SKM-1 (cell line): ENCODE measurements at regions not wholly inside any gene's neighbourhood (a gene's known extent, or its start where the extent isn't known, plus 50 kb on each side); places are given as distances from the start of the nearest gene placed in this dataset.
"Not testable (repeated sequence)": the region's sequence is repeated elsewhere in the genome, so short reads cannot be mapped to it uniquely, and the experiment has no call there.

Source experiments
- DNase-seq: peaks from one replicate; lab custom pipeline; 2025; ENCODE audit not compliant: unreplicated experiment; lab: John Stamatoyannopoulos, UW

GRCh38 chr4:115278830-115279229 is 165.4 kb upstream of the NDST4 start:
- DNase-seq, result no peak

DNA sequence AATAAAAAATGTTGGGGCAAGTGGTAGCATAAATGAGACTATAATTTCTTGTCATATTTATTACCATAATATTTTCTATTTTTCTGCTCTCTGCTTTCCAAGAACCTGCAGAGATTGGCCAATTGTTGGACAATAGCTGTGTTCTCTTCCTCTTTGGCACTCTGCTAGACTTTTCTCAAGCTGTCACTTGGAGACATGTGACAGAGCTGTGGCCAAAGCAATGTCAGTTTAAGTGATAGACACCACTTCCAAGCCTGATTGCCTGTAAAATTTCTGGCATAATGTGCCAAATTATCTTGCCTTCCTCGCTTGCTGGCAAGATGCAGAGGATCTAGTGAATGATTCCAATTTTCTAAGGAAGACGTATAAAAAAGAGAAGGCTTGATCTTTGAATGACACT is 162.2 kb upstream of the NDST4 start:
- no peak for DNase-seq

DNA sequence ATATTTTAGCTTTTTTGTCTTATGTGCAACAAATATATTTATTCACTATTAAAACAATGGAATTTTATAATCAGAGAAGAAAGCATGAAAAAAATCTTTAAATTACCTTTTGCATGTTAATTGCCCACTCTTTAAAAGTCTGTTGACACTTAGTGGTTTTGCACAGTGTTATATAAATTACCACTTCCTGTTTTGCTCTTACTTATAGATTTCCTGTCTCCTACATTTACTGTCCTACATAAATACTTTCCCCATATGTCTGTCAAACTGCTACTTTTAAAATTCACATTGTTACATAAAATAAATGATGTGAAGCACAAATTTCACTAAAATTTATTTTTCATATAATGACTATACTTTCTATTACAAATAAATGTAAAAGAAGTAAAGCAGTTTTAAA is 161.1 kb upstream of the NDST4 start:
- peak; percentile 43 for DNase-seq

- no peak for DNase-seq
Observed at GRCh38 chr4:115272594-115272993, 159.2 kb upstream of the NDST4 start.

GRCh38 chr4:115272185-115272584 is 158.8 kb upstream of the NDST4 start:
- DNase-seq, result no peak

GRCh38 chr4:115260195-115260594 is 146.8 kb upstream of the NDST4 start:
- DNase-seq, result no peak

DNA sequence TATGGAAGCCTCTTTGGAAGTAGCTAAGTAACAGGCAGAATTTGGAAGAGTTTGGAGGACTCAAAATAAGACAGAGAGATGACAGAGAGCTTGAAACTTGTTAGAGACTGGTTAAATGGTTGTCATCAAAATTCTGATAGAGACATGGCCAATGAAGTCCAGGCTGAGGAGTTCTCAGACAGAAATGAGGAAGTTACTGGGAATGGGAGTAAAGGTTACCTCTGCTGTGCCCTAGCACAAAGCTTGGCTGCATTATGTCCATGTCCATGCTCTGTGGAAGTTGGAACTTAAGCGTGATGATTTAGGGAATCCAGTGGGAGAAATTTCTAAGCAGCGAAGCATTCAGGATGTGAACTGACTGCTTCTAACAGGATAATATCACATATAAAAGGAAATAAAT is 146.2 kb upstream of the NDST4 start:
- DNase-seq, result no peak

GRCh38 chr4:115249808-115250207 is 136.4 kb upstream of the NDST4 start:
- DNase-seq, result no peak

GRCh38 chr4:115234405-115235093 is 121.1 kb upstream of the NDST4 start:
- peak; percentile 42 for DNase-seq

GRCh38 chr4:115233600-115233999 is 120.2 kb upstream of the NDST4 start:
- DNase-seq, result no peak

DNA sequence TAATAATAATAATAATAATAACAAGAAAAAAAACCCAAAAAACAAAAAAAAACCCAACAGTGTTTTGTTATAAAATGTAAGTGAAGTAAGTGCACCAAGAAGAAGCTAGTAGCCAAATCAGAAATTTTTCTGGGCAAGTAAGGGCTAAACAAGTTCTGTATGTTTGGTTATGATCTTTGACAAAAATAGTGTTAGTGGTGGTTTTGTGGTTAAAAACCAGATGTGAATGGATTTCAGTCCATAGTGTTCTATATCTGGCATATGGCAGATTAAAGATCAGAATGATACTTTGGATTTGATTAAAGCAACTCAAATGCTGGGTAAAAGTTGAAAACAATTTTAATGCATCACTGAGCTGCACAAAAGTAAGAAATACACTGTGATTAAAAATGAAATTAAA is 116.5 kb upstream of the NDST4 start:
- DNase-seq, result no peak

DNA sequence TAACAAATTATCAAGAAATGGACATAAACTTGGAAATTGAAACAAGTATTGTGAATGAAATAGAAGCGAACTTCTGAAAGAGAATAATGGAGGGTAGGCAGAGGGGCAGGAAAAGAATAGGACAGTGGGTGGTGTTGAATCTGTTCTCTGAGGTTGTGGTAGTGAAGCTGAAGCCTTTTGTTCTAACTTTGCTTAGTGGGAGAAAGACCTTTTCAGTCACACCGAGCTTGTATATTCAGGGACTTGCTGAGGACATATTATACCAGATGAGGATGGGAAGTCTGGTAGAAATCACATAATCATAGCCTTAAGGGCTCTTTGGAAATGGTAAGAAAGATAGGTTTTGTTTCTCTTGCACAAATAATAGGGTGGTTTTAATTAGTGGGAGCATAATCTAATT is 115.4 kb upstream of the NDST4 start:
- no peak for DNase-seq

GRCh38 chr4:115222061-115222460 is 108.6 kb upstream of the NDST4 start:
- DNase-seq, result no peak

GRCh38 chr4:115219862-115220261 is 106.4 kb upstream of the NDST4 start:
- no peak for DNase-seq

DNA sequence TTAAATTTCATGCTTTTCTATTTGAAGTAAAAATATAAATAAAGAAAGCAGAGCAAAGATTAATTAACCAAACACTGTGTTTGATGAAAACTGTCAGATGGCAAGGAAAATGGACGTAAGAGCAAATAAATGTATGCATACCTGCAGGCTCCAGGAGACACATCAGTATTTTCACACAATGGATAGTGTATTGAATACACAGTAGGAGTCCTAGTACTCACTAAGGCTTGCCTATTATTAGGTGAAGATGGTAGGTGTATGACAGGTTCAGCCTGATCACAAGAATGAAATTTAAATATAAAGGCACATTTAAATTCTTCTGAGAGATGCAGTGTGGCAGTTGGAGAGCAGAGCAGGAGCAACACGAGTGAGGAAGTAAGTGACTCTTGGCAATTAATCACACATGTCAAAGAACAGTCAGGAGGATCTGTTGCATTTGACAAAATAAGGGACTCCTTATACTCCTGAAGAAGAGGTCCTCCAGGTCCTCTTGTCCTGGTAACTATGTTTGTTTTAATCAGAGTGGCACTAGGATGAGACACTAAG is 106.0 kb upstream of the NDST4 start:
- DNase-seq, result no peak

- DNase-seq, result no peak
Observed at GRCh38 chr4:115215935-115216334, 102.5 kb upstream of the NDST4 start.

- no peak for DNase-seq
Observed at GRCh38 chr4:115213716-115214115, 100.3 kb upstream of the NDST4 start.

DNA sequence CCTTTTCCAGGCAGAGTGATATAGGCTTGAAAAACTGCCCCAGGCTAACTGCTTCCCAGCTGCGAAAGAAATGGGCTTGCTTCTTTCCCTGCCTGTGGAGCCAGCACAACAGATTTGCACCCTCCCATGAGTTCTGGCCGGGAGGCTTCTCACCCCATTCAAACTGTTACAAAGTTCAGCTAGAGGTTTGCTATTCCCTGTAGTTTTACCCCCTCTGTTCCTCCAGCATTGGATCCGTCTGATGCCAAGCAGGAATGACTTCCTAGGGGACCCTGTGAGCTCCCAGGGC is 87.6 kb upstream of the NDST4 start:
- DNase-seq, result no peak

GRCh38 chr4:115200201-115201041 is 87.0 kb upstream of the NDST4 start:
- not testable (repeated sequence) for DNase-seq

DNA sequence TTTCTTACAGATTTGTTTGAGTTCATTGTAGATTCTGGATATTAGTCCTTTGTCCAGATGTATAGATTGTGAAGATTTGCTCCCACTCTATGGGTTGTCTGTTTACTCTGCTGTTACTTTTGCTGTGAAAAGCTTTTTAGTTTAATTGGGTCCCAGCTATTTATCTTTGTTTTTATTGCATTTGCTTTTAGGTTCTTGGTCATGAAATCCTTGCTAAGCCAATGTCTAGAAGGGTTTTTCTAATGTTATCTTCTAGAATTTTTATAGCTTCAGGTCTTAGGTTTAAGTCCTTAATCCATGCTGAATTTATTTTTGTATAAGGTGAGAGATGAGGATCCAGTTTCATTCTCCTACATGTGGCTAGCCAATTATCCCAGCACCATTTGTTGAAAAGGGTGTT is 81.2 kb upstream of the NDST4 start:
- not testable (repeated sequence) for DNase-seq

GRCh38 chr4:115190529-115190928 is 77.1 kb upstream of the NDST4 start:
- DNase-seq, result no peak

- no peak for DNase-seq
Observed at GRCh38 chr4:115187136-115187535, 73.7 kb upstream of the NDST4 start.
